Hepatocyte (in vitro differentiated cells): ENCODE measurements at regions not wholly inside any gene's neighbourhood (a gene's known extent, or its start where the extent isn't known, plus 50 kb on each side); places are given as distances from the start of the nearest gene placed in this dataset.

ENCODE experiments used
- CTCF ChIP-seq: fragments of 200-600 bp; sonication (generic); IDR thresholded peaks from 2 replicates; pipeline ENCODE4 v1.5.1; 2016; ENCODE audit warnings: antibody characterized with exemption, mild to moderate bottlenecking; ENCODE audit not compliant: poor library complexity
- EZH2 ChIP-seq: fragments of 200-600 bp; sonication (generic); IDR thresholded peaks from 2 replicates; pipeline ENCODE4 v1.6.1; 2016; ENCODE audit warnings: antibody characterized with exemption, mild to moderate bottlenecking, borderline replicate concordance

GRCh38 chrX:10310511-10310910, 153.7 kb downstream of the CLCN4 start:
- TF ChIP-seq CTCF (no peak), EZH2 (no peak)
